Effector memory CD4-positive, alpha-beta T cell (primary cell): ENCODE measurements at regions not wholly inside any gene's neighbourhood (a gene's known extent, or its start where the extent isn't known, plus 50 kb on each side); places are given as distances from the start of the nearest gene placed in this dataset.

Source experiments
- DNase-seq, 3 donors: peaks; one replicate each; pipeline ENCODE4 v3.0.0-alpha.2; 2020
- H3K27ac ChIP-seq: 2 replicates; pipeline ENCODE4 v1.7.0; 2013; ENCODE audit warnings: mild to moderate bottlenecking, low read length, moderate library complexity; ENCODE audit not compliant: insufficient read depth, poor library complexity, severe bottlenecking
- H3K27me3 ChIP-seq: replicated peaks from 2 replicates; pipeline ENCODE4 v1.7.0; 2013; ENCODE audit warnings: mild to moderate bottlenecking, low read length; ENCODE audit not compliant: insufficient read depth, control insufficient read depth, poor library complexity, severe bottlenecking
- H3K36me3 ChIP-seq: 2 replicates; pipeline ENCODE4 v1.7.0; 2013; ENCODE audit warnings: mild to moderate bottlenecking, low read length, moderate library complexity; ENCODE audit not compliant: control insufficient read depth, insufficient read depth
- H3K4me1 ChIP-seq: 2 replicates; pipeline ENCODE4 v1.7.0; 2013; ENCODE audit warnings: low read length, mild to moderate bottlenecking; ENCODE audit not compliant: control insufficient read depth, insufficient read depth, poor library complexity, severe bottlenecking
- H3K4me3 ChIP-seq: 2 replicates; pipeline ENCODE4 v1.7.0; 2013; ENCODE audit warnings: low read length, low read depth, mild to moderate bottlenecking; ENCODE audit not compliant: insufficient read depth, poor library complexity, severe bottlenecking
- H3K9me3 ChIP-seq: 2 replicates; pipeline ENCODE4 v1.7.0; 2013; ENCODE audit warnings: mild to moderate bottlenecking, low read length, moderate library complexity; ENCODE audit not compliant: control insufficient read depth

DNA sequence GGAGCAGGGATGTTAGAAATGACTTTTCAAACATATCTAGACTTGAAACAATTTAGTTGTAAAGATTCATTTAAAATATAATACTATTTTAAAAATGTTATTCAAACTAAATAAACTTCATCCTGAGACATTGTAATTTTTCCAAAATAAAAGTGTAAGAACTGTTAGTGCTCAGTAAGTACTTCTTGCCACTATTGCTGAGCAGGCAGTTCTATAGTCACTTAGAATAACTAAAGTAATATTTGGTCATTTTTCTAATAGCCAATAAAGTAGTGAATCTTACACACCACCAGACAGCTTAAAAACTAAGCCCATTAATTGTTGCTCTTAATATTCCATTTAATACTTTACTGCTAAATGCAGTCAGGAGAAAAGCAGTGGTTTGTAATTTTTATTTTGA is 1120.0 kb upstream of the CDH10 start:
- Histone ChIP-seq H3K4me1 (no peaks in the 10 kb centered on the region), H3K27me3 (no peaks in the 10 kb centered on the region), H3K27ac (no peak overlapping the region), H3K9me3 (no peaks in the 10 kb centered on the region), H3K4me3 (no peak overlapping the region), H3K36me3 (no peaks in the 10 kb centered on the region)
- DNase-seq = no peak

DNA sequence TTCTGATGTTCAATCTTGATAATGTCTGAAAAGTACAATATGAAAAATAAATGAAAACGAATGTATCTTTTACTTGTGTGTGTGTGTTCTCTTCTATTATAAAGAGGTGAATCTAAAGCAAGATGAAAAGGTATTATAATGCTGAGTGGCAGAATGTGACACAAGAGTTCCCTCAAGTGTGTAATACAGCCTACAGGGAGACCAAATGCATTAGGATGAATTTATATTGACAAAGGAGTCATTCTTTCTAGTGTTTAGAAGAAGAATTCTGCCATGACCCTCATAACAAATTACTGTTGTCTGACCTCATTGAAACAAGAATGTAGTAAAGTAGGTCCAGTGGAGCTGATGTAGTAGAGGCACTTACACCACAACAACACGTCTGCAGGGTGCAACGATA is 1119.0 kb upstream of the CDH10 start:
- Histone ChIP-seq H3K27ac (no peak overlapping the region), H3K27me3 (no peaks in the 10 kb centered on the region), H3K36me3 (no peaks in the 10 kb centered on the region), H3K4me1 (no peaks in the 10 kb centered on the region), H3K4me3 (no peak overlapping the region), H3K9me3 (no peaks in the 10 kb centered on the region)
- DNase-seq = no peak

DNA sequence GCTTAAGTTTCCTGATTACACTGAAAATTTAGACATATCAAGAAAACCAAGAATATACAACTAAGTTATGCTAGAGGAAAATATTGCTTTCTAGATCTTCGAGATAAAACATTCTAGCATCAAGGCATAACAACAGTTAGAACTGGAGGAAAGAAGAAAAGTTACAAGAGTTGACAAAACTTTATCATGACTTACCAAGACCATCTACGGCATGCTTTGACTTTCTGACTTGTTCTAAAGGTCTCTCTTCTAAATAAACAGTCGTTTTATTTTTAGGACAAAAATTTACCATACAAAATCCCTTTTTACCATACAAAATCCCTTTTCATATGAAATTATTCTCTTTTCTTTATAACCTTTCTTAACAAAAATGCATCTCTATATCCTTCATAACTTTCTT is 1110.1 kb upstream of the CDH10 start:
- Histone ChIP-seq H3K27ac (no peak overlapping the region), H3K36me3 (no peaks in the 10 kb centered on the region), H3K4me3 (no peak overlapping the region), H3K27me3 (no peaks in the 10 kb centered on the region), H3K9me3 (no peaks in the 10 kb centered on the region), H3K4me1 (no peaks in the 10 kb centered on the region)
- DNase-seq = no peak

DNA sequence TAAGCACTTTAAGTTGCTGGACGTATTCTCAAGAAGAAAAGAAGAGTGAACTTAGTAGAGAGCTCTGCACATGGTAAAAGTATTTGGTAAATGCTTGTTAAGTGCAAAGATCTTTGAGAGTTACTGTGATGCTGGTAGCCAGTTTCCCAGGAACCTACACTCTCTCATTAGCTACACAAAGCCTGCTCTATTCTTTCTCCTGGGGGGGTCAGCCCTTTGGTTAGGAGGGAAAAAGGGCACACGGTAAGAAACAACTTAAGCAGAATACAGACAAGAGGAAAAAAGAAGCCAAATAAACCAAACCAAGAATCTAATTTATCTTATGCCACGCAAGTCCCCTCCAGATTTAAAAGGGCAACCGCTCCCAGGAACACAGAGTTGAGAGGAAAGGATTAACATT is 1100.1 kb upstream of the CDH10 start:
- Histone ChIP-seq H3K27ac (no peak overlapping the region), H3K4me3 (no peak overlapping the region), H3K27me3 (no peaks in the 10 kb centered on the region), H3K36me3 (no peaks in the 10 kb centered on the region), H3K9me3 (no peaks in the 10 kb centered on the region), H3K4me1 (no peaks in the 10 kb centered on the region)
- no peak for DNase-seq

DNA sequence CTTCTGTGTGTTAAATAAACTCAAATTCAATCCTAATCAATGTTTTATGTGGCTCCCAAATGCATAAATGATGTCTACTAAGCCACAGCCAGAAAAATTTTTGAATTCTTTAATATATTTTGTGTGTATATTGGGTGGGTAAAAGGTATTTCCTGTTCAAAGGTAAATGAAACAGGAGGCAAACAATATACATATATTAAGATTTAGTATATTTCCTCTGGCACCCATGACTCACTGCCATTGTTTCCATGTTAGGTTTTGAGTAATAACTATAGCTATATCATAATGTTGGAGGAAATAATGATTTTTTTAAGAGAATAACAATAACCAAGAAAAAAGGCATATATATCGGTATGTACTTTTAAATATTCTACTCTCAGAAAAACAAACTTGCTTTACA is 1071.9 kb upstream of the CDH10 start:
- no peak for DNase-seq
- Histone ChIP-seq H3K4me1 (no peaks in the 10 kb centered on the region), H3K36me3 (no peaks in the 10 kb centered on the region), H3K27ac (no peak overlapping the region), H3K9me3 (no peaks in the 10 kb centered on the region), H3K4me3 (no peak overlapping the region), H3K27me3 (no peaks in the 10 kb centered on the region)

DNA sequence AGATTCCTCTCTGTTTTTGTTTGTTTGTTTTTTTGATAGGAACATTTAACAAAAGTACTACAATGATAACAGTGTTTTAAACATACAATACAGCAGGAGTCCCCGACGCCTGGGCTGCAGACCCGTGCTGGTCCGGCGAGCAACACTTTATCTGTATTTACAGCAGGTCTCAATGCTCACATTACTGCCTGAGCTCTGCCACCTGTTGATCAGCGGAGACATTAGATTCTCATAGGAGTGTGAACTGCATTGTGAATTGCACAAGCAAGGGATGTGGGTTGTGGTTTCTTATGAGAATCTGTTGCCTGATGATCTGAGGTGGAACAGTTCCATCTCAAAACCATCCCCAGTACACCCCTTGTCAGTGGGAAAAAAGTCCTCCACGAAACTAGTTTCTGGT is 1068.5 kb upstream of the CDH10 start:
- no peak for DNase-seq
- H3K4me1 ChIP-seq = no peaks in the 10 kb centered on the region
- H3K9me3 ChIP-seq = no peaks in the 10 kb centered on the region

DNA sequence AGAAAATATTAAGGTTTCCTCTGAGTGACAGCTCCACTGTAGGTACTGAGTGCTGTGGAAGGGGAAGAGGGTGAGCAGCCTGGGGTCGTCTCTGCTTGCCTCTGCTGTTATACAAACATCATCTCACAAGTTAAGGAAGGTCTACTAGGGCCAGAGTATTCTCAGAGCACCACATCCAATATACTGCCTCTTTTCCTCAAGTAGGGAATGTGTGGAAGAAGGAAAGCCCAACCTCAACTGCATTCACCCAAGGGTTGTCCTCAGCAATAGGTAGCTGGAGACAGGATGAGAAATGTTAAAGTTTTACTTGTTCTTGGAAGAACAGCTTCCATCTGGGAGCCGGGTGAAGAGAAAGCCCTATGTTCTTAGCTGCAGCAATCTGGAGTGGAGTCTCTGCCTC is 1062.3 kb upstream of the CDH10 start:
- Histone ChIP-seq H3K9me3 (no peaks in the 10 kb centered on the region), H3K36me3 (no peaks in the 10 kb centered on the region), H3K4me1 (no peaks in the 10 kb centered on the region), H3K27ac (no peak overlapping the region), H3K4me3 (no peak overlapping the region), H3K27me3 (no peaks in the 10 kb centered on the region)
- no peak for DNase-seq

More for the DNA sequence above, 1068.5 kb upstream of the CDH10 start:
- no peak overlapping the region for H3K27ac ChIP-seq
- no peak overlapping the region for H3K4me3 ChIP-seq
- no peaks in the 10 kb centered on the region for H3K36me3 ChIP-seq
- H3K27me3 ChIP-seq = no peaks in the 10 kb centered on the region

DNA sequence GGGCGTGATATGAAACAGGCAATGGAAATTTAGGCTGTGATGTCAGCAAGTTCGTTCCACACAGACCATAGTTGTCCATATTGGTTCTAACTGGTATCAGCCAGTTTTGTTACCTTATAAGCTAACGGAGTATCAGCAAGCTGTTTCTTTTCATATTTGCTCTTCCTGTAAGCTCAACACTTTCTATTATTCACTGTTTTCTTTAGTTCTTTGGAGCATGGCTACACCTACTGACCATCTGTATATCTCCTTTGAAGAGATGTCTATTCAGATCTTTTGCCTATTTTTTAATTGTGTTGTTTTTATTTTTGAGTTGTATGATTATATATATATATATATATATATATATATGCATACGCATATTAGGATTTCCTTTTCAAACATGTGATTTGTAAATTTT is 1057.2 kb upstream of the CDH10 start:
- no peaks in the 10 kb centered on the region for H3K9me3 ChIP-seq
- H3K4me1 ChIP-seq = no peaks in the 10 kb centered on the region
- no peaks in the 10 kb centered on the region for H3K36me3 ChIP-seq
- H3K27ac ChIP-seq = no peak overlapping the region
- no peak for DNase-seq
- H3K27me3 ChIP-seq = no peaks in the 10 kb centered on the region
- no peak overlapping the region for H3K4me3 ChIP-seq

DNA sequence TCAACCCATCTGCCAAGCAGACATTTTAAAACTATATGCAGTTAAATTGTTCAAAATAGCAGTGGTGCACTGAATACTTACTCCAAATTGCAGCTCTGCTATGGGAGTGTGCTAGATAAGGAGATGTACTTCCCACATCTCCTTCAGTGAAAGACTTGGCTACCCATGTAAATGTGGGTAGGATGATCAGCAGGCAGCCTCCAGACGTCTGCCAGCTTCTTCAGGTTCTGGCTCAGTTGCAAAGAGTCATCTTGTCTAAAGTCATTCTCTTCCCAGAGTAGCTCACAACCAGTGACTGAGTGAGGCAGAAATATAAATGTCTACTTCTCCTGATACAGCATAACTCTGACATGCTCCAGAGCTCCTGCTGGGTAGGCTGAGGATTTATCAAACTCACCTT is 1050.0 kb upstream of the CDH10 start:
- Histone ChIP-seq H3K27me3 (no peaks in the 10 kb centered on the region), H3K9me3 (no peaks in the 10 kb centered on the region), H3K27ac (no peak overlapping the region), H3K4me1 (no peaks in the 10 kb centered on the region), H3K36me3 (no peaks in the 10 kb centered on the region), H3K4me3 (no peak overlapping the region)
- no peak for DNase-seq

DNA sequence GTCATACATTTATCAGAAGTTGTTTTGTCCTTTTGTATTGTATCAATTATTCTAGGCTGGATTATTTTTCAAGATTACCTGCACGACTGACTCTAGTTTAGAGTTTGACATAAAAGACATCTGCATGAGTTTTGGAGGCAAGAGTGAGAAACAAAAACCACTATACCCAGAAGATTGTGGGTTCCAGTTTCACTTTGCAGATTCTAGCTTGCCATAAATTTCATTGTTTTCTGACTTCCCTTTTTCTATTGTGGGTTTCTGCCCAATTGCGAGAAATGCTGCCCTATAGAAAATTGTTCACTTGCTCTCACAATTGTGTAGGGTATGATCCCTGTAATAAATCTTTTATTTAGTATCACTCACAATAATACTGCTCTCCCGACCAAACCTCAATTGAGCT is 1043.4 kb upstream of the CDH10 start:
- Histone ChIP-seq H3K9me3 (no peaks in the 10 kb centered on the region), H3K27me3 (no peaks in the 10 kb centered on the region), H3K27ac (no peak overlapping the region), H3K36me3 (no peaks in the 10 kb centered on the region), H3K4me1 (no peaks in the 10 kb centered on the region), H3K4me3 (no peak overlapping the region)
- DNase-seq = no peak
